GM23338 (cell line): ENCODE measurements at regions not wholly inside any gene's neighbourhood (a gene's known extent, or its start where the extent isn't known, plus 50 kb on each side); places are given as distances from the start of the nearest gene placed in this dataset.

Experiments
- ATAC-seq: fragments of 200-7000 bp; cut with Tn5 transposase; 3 replicates; pipeline ENCODE4 v1.9.1; 2020
- DNase-seq: peaks from one replicate; pipeline ENCODE4 v3.0.0-alpha.2; 2015; ENCODE audit warnings: low spot score
- H2AFZ ChIP-seq: fragments of 200-600 bp; sonication (generic); 2 replicates; pipeline ENCODE4 v1.8.0; 2016; ENCODE audit warnings: antibody characterized with exemption, mild to moderate bottlenecking, moderate library complexity
- H3F3A ChIP-seq: fragments of 200-600 bp; sonication (generic); replicated peaks from 2 replicates; pipeline ENCODE4 v1.8.0; 2017; ENCODE audit warnings: antibody characterized with exemption, mixed run types, low read depth
- H3K27ac ChIP-seq: fragments of 200-600 bp; sonication (generic); 2 replicates; pipeline ENCODE4 v1.6.1; 2016; ENCODE audit warnings: low read depth
- H3K27me3 ChIP-seq: fragments of 200-600 bp; sonication (generic); 2 replicates; pipeline ENCODE4 v1.8.0; 2016; ENCODE audit warnings: mild to moderate bottlenecking, mixed run types, moderate library complexity; ENCODE audit not compliant: insufficient read depth
- H3K36me3 ChIP-seq: fragments of 200-600 bp; sonication (generic); 2 replicates; pipeline ENCODE4 v1.8.0; 2016; ENCODE audit warnings: mild to moderate bottlenecking; ENCODE audit not compliant: insufficient read depth
- H3K4me1 ChIP-seq: fragments of 200-600 bp; sonication (generic); 2 replicates; pipeline ENCODE4 v1.8.0; 2016; ENCODE audit warnings: mild to moderate bottlenecking, moderate library complexity; ENCODE audit not compliant: insufficient read depth
- H3K4me2 ChIP-seq: fragments of 200-600 bp; sonication (generic); 2 replicates; pipeline ENCODE4 v1.7.1; 2017; ENCODE audit warnings: mixed run types
- H3K4me3 ChIP-seq: fragments of 200-600 bp; sonication (generic); 2 replicates; pipeline ENCODE4 v1.6.1; 2016; ENCODE audit warnings: mixed run types
- H3K79me2 ChIP-seq: fragments of 200-600 bp; sonication (generic); replicated peaks from 2 replicates; pipeline ENCODE4 v1.8.0; 2017; ENCODE audit warnings: mild to moderate bottlenecking; ENCODE audit not compliant: insufficient read depth
- H3K9me2 ChIP-seq: fragments of 200-600 bp; sonication (generic); 2 replicates; pipeline ENCODE4 v1.8.0; 2017; ENCODE audit not compliant: insufficient read depth
- H4K20me1 ChIP-seq: fragments of 200-600 bp; sonication (generic); replicated peaks from 2 replicates; pipeline ENCODE4 v1.8.0; 2017; ENCODE audit warnings: mild to moderate bottlenecking; ENCODE audit not compliant: insufficient read depth
- H3K27ac Mint-ChIP-seq: 2 replicates; pipeline ENCODE4 v1.8.0; 2020; ENCODE audit warnings: inconsistent platforms, mild to moderate bottlenecking, moderate library complexity, mixed read lengths
- H3K27me3 Mint-ChIP-seq: 3 replicates; pipeline ENCODE4 v1.8.0; 2022; ENCODE audit warnings: low read depth, mild to moderate bottlenecking, moderate library complexity, mixed read lengths, inconsistent platforms; ENCODE audit not compliant: insufficient read depth, poor library complexity
- H3K36me3 Mint-ChIP-seq: 3 replicates; pipeline ENCODE4 v1.8.0; 2021; ENCODE audit warnings: low read depth, mild to moderate bottlenecking, inconsistent platforms, moderate library complexity, mixed read lengths
- H3K4me1 Mint-ChIP-seq: 3 replicates; pipeline ENCODE4 v1.8.0; 2020; ENCODE audit warnings: mild to moderate bottlenecking, inconsistent platforms, mixed read lengths
- H3K4me3 Mint-ChIP-seq: 3 replicates; pipeline ENCODE4 v1.8.0; 2021; ENCODE audit warnings: moderate library complexity, mild to moderate bottlenecking, inconsistent platforms, mixed read lengths
- H3K9me3 Mint-ChIP-seq: 3 replicates; pipeline ENCODE4 v1.8.0; 2020; ENCODE audit warnings: moderate library complexity, mild to moderate bottlenecking, inconsistent platforms, mixed read lengths
- CREB1 ChIP-seq: fragments of 250-450 bp; sonication (Bioruptor Pico); IDR thresholded peaks from 2 replicates; pipeline ENCODE4 v1.5.0; 2020; ENCODE audit warnings: low read depth, mild to moderate bottlenecking, moderate library complexity
- EZH2 ChIP-seq: fragments of 200-600 bp; sonication (generic); IDR thresholded peaks from one replicate; pipeline ENCODE4 v1.8.0; 2017; ENCODE audit warnings: antibody characterized with exemption, mild to moderate bottlenecking, low read depth; ENCODE audit not compliant: unreplicated experiment
- EZH2phosphoT487 ChIP-seq: fragments of 200-600 bp; sonication (generic); IDR thresholded peaks from one replicate; pipeline ENCODE4 v1.8.1; 2018; ENCODE audit warnings: antibody characterized with exemption; ENCODE audit not compliant: unreplicated experiment
- JUNB ChIP-seq: IDR thresholded peaks from one replicate; pipeline ENCODE4 v1.6.1; 2016; ENCODE audit warnings: antibody characterized with exemption; ENCODE audit not compliant: unreplicated experiment
- REST ChIP-seq: IDR thresholded peaks from one replicate; pipeline ENCODE4 v1.6.1; 2018; ENCODE audit warnings: antibody characterized with exemption; ENCODE audit not compliant: unreplicated experiment
- ZNF331 ChIP-seq: fragments of 250-450 bp; sonication (Bioruptor Pico); IDR thresholded peaks from 2 replicates; pipeline ENCODE4 v1.5.0; 2020; ENCODE audit warnings: low read depth, mild to moderate bottlenecking, moderate library complexity
- TF ChIP-seq, protein P1 (sequence below), 2 experiments: fragments of 200-600 bp in 1 of 2; sonication (generic) in 1 of 2; conservative IDR thresholded peaks; 2 replicates each; pipeline versions ENCODE4 v1.5.1 to v1.6.1; 2016 to 2017; ENCODE audit warnings: antibody characterized with exemption in 2 of 2, low read depth in 2 of 2, mild to moderate bottlenecking in 2 of 2, moderate library complexity in 1 of 2
- TF ChIP-seq, protein P2 (sequence below): IDR thresholded peaks from 2 replicates; pipeline ENCODE4 v1.6.1; 2016; ENCODE audit warnings: antibody characterized with exemption

GRCh38 chr2:175431101-175431946 is 249.8 kb upstream of the ATP5MC3 start (continued):
- TF ChIP-seq ZNF331 (CRISPR knock-in tag) (no peak), EZH2 (no peak)
- TF ChIP-seq, protein P1, sequence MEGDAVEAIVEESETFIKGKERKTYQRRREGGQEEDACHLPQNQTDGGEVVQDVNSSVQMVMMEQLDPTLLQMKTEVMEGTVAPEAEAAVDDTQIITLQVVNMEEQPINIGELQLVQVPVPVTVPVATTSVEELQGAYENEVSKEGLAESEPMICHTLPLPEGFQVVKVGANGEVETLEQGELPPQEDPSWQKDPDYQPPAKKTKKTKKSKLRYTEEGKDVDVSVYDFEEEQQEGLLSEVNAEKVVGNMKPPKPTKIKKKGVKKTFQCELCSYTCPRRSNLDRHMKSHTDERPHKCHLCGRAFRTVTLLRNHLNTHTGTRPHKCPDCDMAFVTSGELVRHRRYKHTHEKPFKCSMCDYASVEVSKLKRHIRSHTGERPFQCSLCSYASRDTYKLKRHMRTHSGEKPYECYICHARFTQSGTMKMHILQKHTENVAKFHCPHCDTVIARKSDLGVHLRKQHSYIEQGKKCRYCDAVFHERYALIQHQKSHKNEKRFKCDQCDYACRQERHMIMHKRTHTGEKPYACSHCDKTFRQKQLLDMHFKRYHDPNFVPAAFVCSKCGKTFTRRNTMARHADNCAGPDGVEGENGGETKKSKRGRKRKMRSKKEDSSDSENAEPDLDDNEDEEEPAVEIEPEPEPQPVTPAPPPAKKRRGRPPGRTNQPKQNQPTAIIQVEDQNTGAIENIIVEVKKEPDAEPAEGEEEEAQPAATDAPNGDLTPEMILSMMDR (conservative IDR thresholded peaks at IDR 0.05; ENCODE audit: low read depth in 2 of 2), result no peak
- TF ChIP-seq, protein P2, sequence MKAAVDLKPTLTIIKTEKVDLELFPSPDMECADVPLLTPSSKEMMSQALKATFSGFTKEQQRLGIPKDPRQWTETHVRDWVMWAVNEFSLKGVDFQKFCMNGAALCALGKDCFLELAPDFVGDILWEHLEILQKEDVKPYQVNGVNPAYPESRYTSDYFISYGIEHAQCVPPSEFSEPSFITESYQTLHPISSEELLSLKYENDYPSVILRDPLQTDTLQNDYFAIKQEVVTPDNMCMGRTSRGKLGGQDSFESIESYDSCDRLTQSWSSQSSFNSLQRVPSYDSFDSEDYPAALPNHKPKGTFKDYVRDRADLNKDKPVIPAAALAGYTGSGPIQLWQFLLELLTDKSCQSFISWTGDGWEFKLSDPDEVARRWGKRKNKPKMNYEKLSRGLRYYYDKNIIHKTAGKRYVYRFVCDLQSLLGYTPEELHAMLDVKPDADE, result no peak

DNA sequence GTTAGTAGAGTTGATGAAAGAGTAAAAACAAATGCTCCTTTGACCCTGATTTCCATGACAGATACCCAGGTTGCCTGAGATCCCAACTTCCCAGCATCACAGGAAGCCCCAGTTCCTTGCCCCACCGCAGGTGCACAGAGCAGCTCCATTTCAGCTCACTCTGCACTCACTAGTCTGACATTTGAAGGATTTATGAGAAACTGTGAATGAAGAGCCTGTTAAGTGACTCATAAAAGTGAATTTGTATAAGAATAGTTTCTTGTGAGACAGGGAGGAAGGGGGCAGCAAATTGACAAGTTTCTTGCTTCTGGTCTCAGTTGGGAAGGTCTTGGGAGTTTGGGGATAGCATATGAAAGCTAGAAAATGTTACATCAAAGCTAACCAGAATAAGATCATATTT is 248.7 kb upstream of the ATP5MC3 start:
- Histone ChIP-seq H3K4me1 (peaks cover 5% of the 10 kb centered on the region), H3K36me3 (no peaks in the 10 kb centered on the region), H3K27me3 (no peaks in the 10 kb centered on the region), H3K4me3 (no peak overlapping the region), H4K20me1 (no peaks in the 10 kb centered on the region), H3K79me2 (no peaks in the 10 kb centered on the region), H3K9me2 (no peaks in the 10 kb centered on the region), H3K27ac (no peak overlapping the region), H3F3A (no peaks in the 10 kb centered on the region), H2AFZ (0 out of 2 replicates have a peak overlapping the region, but pooled peaks have one; percentile 32), H3K4me2 (no peak overlapping the region)
- H3K4me3 Mint-ChIP-seq, result no peak overlapping the region
- H3K9me3 Mint-ChIP-seq, result peaks cover 14% of the 10 kb centered on the region; the same call in 2 of the 3 replicates
- ATAC-seq (no peak), DNase-seq (no peak)
- no peaks in the 10 kb centered on the region for H3K27me3 Mint-ChIP-seq
- TF ChIP-seq EZH2phosphoT487 (no peak), JUNB (no peak), REST (no peak), CREB1 (CRISPR knock-in tag) (no peak), EZH2 (no peak)
- TF ChIP-seq, protein P2, result no peak
- TF ChIP-seq, protein P1 (conservative IDR thresholded peaks at IDR 0.05; ENCODE audit: low read depth in 2 of 2), result no peak
- H3K36me3 Mint-ChIP-seq, result peaks cover 7% of the 10 kb centered on the region; the same call in 2 of the 3 replicates
- H3K27ac Mint-ChIP-seq, result no peak overlapping the region
- peaks cover 7% of the 10 kb centered on the region; the same call in 2 of the 3 replicates for H3K4me1 Mint-ChIP-seq
